ENCODE measurements at regions not wholly inside any gene's neighbourhood (a gene's known extent, or its start where the extent isn't known, plus 50 kb on each side); places are given as distances from the start of the nearest gene placed in this dataset.
A peak's percentile ranks its signal among the peaks of the same experiment; 100 is the strongest.

- no peak for TF ChIP-seq CTCF (IDR thresholded peaks at IDR 0.05; ENCODE audit: insufficient read depth, low read depth, low read length)
- peak; percentile 86 for DNase-seq (ENCODE audit: low read depth)
- no peak overlapping the region for H3K4me3 ChIP-seq (ENCODE audit: low read depth, low read length)
These were observed 306.7 kb upstream of the ACVR2A start for GRCh38 chr2:147538088-147538487.

GRCh38 chr2:147531269-147531668 is 313.6 kb upstream of the ACVR2A start:
- no peak overlapping the region for H3K4me3 ChIP-seq (ENCODE audit: low read depth, low read length)
- DNase-seq (ENCODE audit: low read depth) = peak; percentile 7
- TF ChIP-seq CTCF (IDR thresholded peaks at IDR 0.05; ENCODE audit: insufficient read depth, low read depth, low read length) = no peak

- no peak overlapping the region for H3K4me3 ChIP-seq (ENCODE audit: low read depth, low read length)
- DNase-seq (ENCODE audit: low read depth) = no peak
- no peak for TF ChIP-seq CTCF (IDR thresholded peaks at IDR 0.05; ENCODE audit: insufficient read depth, low read depth, low read length)
These were observed 314.8 kb upstream of the ACVR2A start for GRCh38 chr2:147530033-147530432.

GRCh38 chr2:147525819-147526489 is 318.9 kb upstream of the ACVR2A start:
- no peak for TF ChIP-seq CTCF (IDR thresholded peaks at IDR 0.05; ENCODE audit: insufficient read depth, low read depth, low read length)
- no peak overlapping the region for H3K4me3 ChIP-seq (ENCODE audit: low read depth, low read length)
- no peak for DNase-seq (ENCODE audit: low read depth)

- no peak for DNase-seq (ENCODE audit: low read depth)
- no peak overlapping the region for H3K4me3 ChIP-seq (ENCODE audit: low read depth, low read length)
- TF ChIP-seq CTCF (IDR thresholded peaks at IDR 0.05; ENCODE audit: insufficient read depth, low read depth, low read length) = no peak
These were observed 319.9 kb upstream of the ACVR2A start for GRCh38 chr2:147524912-147525311.

- DNase-seq (ENCODE audit: low read depth) = no peak
- TF ChIP-seq CTCF (IDR thresholded peaks at IDR 0.05; ENCODE audit: insufficient read depth, low read depth, low read length) = no peak
These were observed 321.4 kb upstream of the ACVR2A start for GRCh38 chr2:147523415-147523814.

GRCh38 chr2:147521936-147522335 is 322.9 kb upstream of the ACVR2A start:
- no peak for DNase-seq (ENCODE audit: low read depth)

More at GRCh38 chr2:147523415-147523814, 321.4 kb upstream of the ACVR2A start:
- no peak overlapping the region for H3K4me3 ChIP-seq (ENCODE audit: low read depth, low read length)

More at GRCh38 chr2:147521936-147522335, 322.9 kb upstream of the ACVR2A start:
- no peak overlapping the region for H3K4me3 ChIP-seq (ENCODE audit: low read depth, low read length)
- TF ChIP-seq CTCF (IDR thresholded peaks at IDR 0.05; ENCODE audit: insufficient read depth, low read depth, low read length) = no peak
